A204.1 (cell line): ENCODE measurements at regions not wholly inside any gene's neighbourhood (a gene's known extent, or its start where the extent isn't known, plus 50 kb on each side); places are given as distances from the start of the nearest gene placed in this dataset.

Experiments used
- FAIRE-seq: peaks from 2 replicates; lab custom pipeline; 2012; peaks lifted over from hg19 to GRCh38; lab: Jason Lieb, UNC

GRCh38 chr2:6747433-6747832 is 118.3 kb downstream of the CMPK2 start:
- FAIRE-seq: no peak

- no peak for FAIRE-seq
These were observed 117.2 kb downstream of the CMPK2 start for GRCh38 chr2:6748406-6749067.

- FAIRE-seq: no peak
These were observed 115.7 kb downstream of the CMPK2 start for GRCh38 chr2:6749962-6750361.

GRCh38 chr2:6750411-6751158 is 115.1 kb downstream of the CMPK2 start:
- no peak for FAIRE-seq

- no peak for FAIRE-seq
These were observed 111.3 kb downstream of the CMPK2 start for GRCh38 chr2:6754419-6754818.

- FAIRE-seq: no peak
These were observed 110.3 kb downstream of the CMPK2 start for GRCh38 chr2:6755456-6755855.

- no peak for FAIRE-seq
These were observed 108.5 kb downstream of the CMPK2 start for GRCh38 chr2:6757215-6757614.

- no peak for FAIRE-seq
These were observed 106.0 kb downstream of the CMPK2 start for GRCh38 chr2:6759689-6760088.

- no peak for FAIRE-seq
These were observed 105.6 kb downstream of the CMPK2 start for GRCh38 chr2:6760132-6760531.

- FAIRE-seq: no peak
These were observed 100.6 kb downstream of the CMPK2 start for GRCh38 chr2:6764968-6765723.

GRCh38 chr2:6769346-6769745 is 96.4 kb downstream of the CMPK2 start:
- no peak for FAIRE-seq

- no peak for FAIRE-seq
These were observed 95.7 kb downstream of the CMPK2 start for GRCh38 chr2:6770006-6770405.

GRCh38 chr2:6771634-6772611 is 93.8 kb downstream of the CMPK2 start:
- FAIRE-seq: no peak

GRCh38 chr2:6773007-6773693 is 92.6 kb downstream of the CMPK2 start:
- FAIRE-seq: no peak

- no peak for FAIRE-seq
These were observed 92.0 kb downstream of the CMPK2 start for GRCh38 chr2:6773694-6774044.

- FAIRE-seq: no peak
These were observed 89.6 kb downstream of the CMPK2 start for GRCh38 chr2:6776125-6776524.

- no peak for FAIRE-seq
These were observed 88.1 kb downstream of the CMPK2 start for GRCh38 chr2:6777626-6778025.

- no peak for FAIRE-seq
These were observed 84.9 kb downstream of the CMPK2 start for GRCh38 chr2:6780765-6781274.

- FAIRE-seq: no peak
These were observed 83.0 kb downstream of the CMPK2 start for GRCh38 chr2:6782517-6783237.

GRCh38 chr2:6783238-6783614 is 82.5 kb downstream of the CMPK2 start:
- FAIRE-seq: no peak

GRCh38 chr2:6784291-6784690 is 81.4 kb downstream of the CMPK2 start:
- no peak for FAIRE-seq
